ENCODE measurements at regions not wholly inside any gene's neighbourhood (a gene's known extent, or its start where the extent isn't known, plus 50 kb on each side); places are given as distances from the start of the nearest gene placed in this dataset.

GRCh38 chr1:218742467-218743262, 397.5 kb downstream of the TGFB2 start:
- Mint-ChIP-seq H3K36me3 (ENCODE audit: low read depth) (no peaks in the 10 kb centered on the region), H3K27ac (no peak overlapping the region), H3K9me3 (peaks cover 6% of the 10 kb centered on the region), H3K27me3 (no peaks in the 10 kb centered on the region), H3K4me1 (ENCODE audit: low read depth) (no peaks in the 10 kb centered on the region), H3K4me3 (no peak overlapping the region)
- no peak for DNase-seq

- peaks cover 6% of the 10 kb centered on the region for H3K9me3 Mint-ChIP-seq
- no peaks in the 10 kb centered on the region for H3K4me1 Mint-ChIP-seq (ENCODE audit: low read depth)
- H3K4me3 Mint-ChIP-seq: no peak overlapping the region
- DNase-seq: no peak
- H3K36me3 Mint-ChIP-seq (ENCODE audit: low read depth): no peaks in the 10 kb centered on the region
- H3K27me3 Mint-ChIP-seq: no peaks in the 10 kb centered on the region
- no peak overlapping the region for H3K27ac Mint-ChIP-seq
These were observed 398.8 kb downstream of the TGFB2 start for GRCh38 chr1:218743861-218744505.

DNA sequence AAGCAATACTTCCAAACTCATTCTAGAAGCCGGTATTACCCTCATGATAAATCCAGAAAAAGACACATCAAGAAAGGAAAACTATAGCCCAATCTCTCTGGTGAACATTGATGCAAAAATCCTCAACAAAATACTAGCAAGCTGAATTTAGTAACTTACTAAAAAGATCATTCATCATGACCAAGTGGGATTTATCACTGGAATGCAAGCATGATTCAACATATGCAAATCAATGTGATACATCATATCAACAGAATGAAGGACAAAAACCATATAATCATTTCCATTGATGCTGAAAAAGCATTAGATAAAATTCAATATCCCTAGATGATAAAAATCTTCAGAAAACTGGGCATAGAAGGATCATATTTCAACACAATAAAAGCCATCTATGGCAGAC, 402.9 kb downstream of the TGFB2 start:
- H3K9me3 Mint-ChIP-seq: peaks cover 13% of the 10 kb centered on the region
- H3K27me3 Mint-ChIP-seq: no peaks in the 10 kb centered on the region
- no peak overlapping the region for H3K27ac Mint-ChIP-seq

DNA sequence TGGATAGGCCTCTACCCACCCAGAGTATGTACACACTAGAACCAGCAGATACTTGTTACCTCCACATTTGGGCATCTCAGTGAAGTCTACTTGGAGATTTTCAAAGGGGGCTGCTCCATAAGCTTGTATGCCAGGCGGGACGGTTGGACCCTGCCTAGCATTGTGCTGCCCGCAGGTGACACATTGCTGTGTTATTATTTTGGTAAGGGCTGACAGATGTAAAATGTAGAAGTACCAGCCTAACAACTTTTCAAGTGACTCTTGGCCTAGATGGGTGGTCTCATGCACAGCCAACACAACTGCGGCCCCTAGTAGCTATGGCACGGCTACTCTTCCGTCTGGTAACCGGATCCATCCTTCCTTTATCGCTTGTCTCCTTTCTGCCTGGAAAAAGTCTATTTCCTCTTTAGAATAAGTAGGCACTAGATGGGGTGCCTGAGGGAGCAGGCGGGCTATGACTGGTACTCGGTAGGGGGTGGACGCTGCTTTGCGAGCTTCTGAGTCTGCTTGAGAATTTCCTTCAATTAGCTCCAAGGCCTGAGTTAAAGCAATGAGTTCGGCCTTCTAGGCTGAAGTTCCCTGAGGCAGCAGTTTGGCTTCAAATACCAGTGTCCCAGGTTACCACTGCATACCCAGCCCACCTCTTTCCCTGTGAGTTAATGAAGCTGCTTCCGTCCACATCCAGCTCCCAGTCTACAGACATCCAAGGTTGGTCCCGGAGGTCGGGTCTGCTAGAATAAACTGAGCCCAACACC, 405.3 kb downstream of the TGFB2 start:
- Mint-ChIP-seq H3K4me3 (no peak overlapping the region), H3K4me1 (ENCODE audit: low read depth) (no peaks in the 10 kb centered on the region), H3K36me3 (ENCODE audit: low read depth) (no peaks in the 10 kb centered on the region), H3K9me3 (peaks cover 7% of the 10 kb centered on the region), H3K27me3 (no peaks in the 10 kb centered on the region), H3K27ac (no peak overlapping the region)
- DNase-seq: no peak

More for the DNA sequence above, 402.9 kb downstream of the TGFB2 start:
- no peaks in the 10 kb centered on the region for H3K36me3 Mint-ChIP-seq (ENCODE audit: low read depth)
- no peak for DNase-seq
- H3K4me1 Mint-ChIP-seq (ENCODE audit: low read depth): no peaks in the 10 kb centered on the region
- H3K4me3 Mint-ChIP-seq: no peak overlapping the region

DNA sequence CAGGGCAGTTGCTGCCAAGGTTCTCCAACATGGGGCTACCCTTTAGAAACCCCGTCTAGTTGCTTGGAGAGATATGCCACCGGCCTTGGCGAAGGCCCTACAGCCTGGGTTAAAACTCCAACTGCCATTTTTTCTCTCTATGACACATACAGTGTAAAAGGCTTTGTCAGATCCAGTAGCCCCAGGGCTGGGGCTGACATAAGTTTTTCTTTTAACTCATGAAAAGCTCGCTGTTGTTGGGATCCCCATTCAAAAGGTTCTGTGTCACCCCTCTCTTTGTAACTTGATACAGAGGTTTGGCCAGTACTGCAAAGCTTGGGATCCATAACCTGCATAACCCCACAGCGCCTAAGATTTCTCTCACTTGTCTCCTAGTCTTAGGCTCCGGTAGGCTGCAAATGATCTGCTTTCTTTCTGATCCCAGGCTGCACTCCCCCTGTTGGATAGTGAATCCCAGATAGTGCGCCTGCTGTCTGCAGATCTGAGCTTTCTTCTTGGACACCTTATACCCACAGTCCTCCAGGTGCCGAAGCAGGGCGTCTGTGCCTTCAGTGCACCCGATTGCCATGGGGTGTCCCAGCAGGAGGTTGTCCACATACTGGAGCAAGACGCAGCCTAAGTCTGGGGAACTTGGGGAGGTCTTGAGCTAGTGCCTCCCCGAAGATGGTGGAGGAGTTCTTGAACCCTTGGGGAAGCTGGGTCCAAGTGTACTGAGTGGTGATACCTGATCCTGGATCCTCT, 406.2 kb downstream of the TGFB2 start:
- DNase-seq: no peak
- Mint-ChIP-seq H3K4me1 (ENCODE audit: low read depth) (no peaks in the 10 kb centered on the region), H3K27ac (no peak overlapping the region), H3K9me3 (peaks cover 7% of the 10 kb centered on the region), H3K27me3 (no peaks in the 10 kb centered on the region), H3K4me3 (no peak overlapping the region), H3K36me3 (ENCODE audit: low read depth) (no peaks in the 10 kb centered on the region)

- H3K27ac Mint-ChIP-seq: no peak overlapping the region
- DNase-seq: no peak
- H3K9me3 Mint-ChIP-seq: peaks cover 7% of the 10 kb centered on the region
- no peaks in the 10 kb centered on the region for H3K27me3 Mint-ChIP-seq
- no peak overlapping the region for H3K4me3 Mint-ChIP-seq
- no peaks in the 10 kb centered on the region for H3K36me3 Mint-ChIP-seq (ENCODE audit: low read depth)
- no peaks in the 10 kb centered on the region for H3K4me1 Mint-ChIP-seq (ENCODE audit: low read depth)
These were observed 407.0 kb downstream of the TGFB2 start for GRCh38 chr1:218752126-218752525.

GRCh38 chr1:218754477-218754876, 409.3 kb downstream of the TGFB2 start:
- Mint-ChIP-seq H3K27me3 (no peaks in the 10 kb centered on the region), H3K4me1 (ENCODE audit: low read depth) (no peaks in the 10 kb centered on the region), H3K27ac (no peak overlapping the region)

GRCh38 chr1:218755128-218755527, 410.0 kb downstream of the TGFB2 start:
- Mint-ChIP-seq H3K4me3 (no peak overlapping the region), H3K4me1 (ENCODE audit: low read depth) (no peaks in the 10 kb centered on the region), H3K27ac (no peak overlapping the region), H3K9me3 (no peaks in the 10 kb centered on the region), H3K27me3 (no peaks in the 10 kb centered on the region), H3K36me3 (ENCODE audit: low read depth) (no peaks in the 10 kb centered on the region)
- no peak for DNase-seq

More at GRCh38 chr1:218754477-218754876, 409.3 kb downstream of the TGFB2 start:
- Mint-ChIP-seq H3K9me3 (peaks cover 6% of the 10 kb centered on the region), H3K4me3 (no peak overlapping the region), H3K36me3 (ENCODE audit: low read depth) (no peaks in the 10 kb centered on the region)
- DNase-seq: no peak

- Mint-ChIP-seq H3K4me3 (no peak overlapping the region), H3K27ac (no peak overlapping the region), H3K9me3 (no peaks in the 10 kb centered on the region), H3K4me1 (ENCODE audit: low read depth) (no peaks in the 10 kb centered on the region), H3K36me3 (ENCODE audit: low read depth) (no peaks in the 10 kb centered on the region), H3K27me3 (no peaks in the 10 kb centered on the region)
- no peak for DNase-seq
These were observed 413.9 kb upstream of the LYPLAL1 start for GRCh38 chr1:218759795-218760194.

DNA sequence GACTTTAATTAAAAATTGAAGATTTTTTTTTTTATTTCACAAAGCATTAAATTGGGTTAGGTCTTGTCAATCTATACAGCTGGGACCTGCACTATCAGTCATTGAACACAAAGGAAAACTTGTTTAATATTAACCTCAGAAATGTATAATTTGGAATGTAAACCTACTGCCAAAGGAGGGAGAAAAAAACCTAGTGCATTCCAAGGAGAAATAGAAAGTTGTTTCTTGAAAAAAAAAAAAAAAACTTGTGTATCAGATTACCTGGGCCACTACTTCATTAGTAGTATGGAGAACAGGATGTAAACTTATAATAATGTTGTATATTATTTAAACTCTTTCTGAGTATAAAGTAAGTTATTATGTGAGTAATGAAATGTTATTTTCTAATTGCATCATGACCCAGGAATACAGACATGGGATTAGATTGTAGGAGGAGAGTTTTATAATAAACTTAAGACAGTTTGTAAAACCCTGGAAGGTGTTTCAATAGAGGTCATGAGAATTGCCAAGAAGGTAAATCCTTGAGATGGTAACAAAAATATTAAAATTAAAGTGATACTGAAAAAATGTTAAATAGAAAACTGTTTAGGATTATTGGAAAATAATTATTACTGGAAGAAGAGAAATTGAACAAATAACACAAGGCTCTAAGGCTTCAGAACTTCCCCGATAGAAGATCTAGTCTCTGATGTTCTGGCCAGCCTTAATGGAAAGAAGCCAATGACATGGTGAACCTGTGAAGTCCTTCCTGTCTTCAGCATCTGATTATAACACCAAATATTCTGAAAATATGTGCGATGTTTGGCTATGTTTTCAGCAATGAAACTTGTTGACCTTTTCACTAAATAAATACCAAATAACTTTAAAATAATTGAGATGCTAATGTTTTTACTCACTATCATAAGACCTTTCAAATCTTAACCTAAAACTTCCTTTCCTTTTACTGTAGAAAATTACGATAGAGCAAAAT, 412.8 kb upstream of the LYPLAL1 start:
- no peaks in the 10 kb centered on the region for H3K36me3 Mint-ChIP-seq (ENCODE audit: low read depth)
- H3K27me3 Mint-ChIP-seq: no peaks in the 10 kb centered on the region
- no peak overlapping the region for H3K27ac Mint-ChIP-seq
- H3K4me3 Mint-ChIP-seq: no peak overlapping the region
- DNase-seq: no peak
- H3K4me1 Mint-ChIP-seq (ENCODE audit: low read depth): no peaks in the 10 kb centered on the region
- no peaks in the 10 kb centered on the region for H3K9me3 Mint-ChIP-seq

DNA sequence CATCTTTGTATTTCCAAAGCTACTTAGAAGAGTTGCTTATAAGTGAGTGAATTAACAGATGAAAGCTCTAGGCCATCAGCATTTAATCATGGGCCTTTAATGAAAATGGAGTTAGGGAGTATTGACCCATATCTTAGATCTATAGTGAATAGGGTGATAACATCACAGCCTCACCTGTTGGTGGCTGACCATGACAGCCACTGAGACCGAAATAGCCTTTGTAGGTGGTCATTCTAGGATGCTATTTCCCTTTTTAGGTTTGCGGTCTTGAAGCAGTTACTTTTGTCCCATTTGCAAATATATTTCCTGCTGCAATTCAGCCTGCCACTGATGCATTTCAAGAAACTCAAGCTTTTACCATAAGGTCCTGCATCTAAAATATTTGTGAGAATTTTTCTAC, 410.1 kb upstream of the LYPLAL1 start:
- Mint-ChIP-seq H3K27ac (no peak overlapping the region), H3K27me3 (no peaks in the 10 kb centered on the region), H3K36me3 (ENCODE audit: low read depth) (no peaks in the 10 kb centered on the region), H3K9me3 (no peaks in the 10 kb centered on the region), H3K4me1 (ENCODE audit: low read depth) (no peaks in the 10 kb centered on the region), H3K4me3 (no peak overlapping the region)
- DNase-seq: no peak

DNA sequence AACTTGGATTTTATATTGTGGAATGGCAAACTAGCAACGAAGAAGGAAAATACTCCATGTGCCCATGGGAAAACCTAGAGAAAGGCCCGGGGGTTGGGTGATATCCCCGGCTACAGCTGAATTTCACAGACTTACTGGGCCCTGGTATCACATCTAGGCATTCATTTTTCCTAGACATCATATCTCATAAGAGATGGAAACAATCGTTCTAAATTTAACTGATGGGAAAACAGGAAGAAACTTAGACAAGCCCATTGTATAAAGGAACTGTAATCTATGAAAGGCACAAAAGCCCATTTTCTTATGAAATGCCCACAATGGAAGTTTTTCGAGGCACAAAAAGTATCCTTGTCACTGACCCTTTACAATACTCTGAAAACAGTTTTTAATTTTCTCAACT, 407.9 kb upstream of the LYPLAL1 start:
- no peak overlapping the region for H3K27ac Mint-ChIP-seq
- no peak overlapping the region for H3K4me3 Mint-ChIP-seq
- no peak for DNase-seq
- no peaks in the 10 kb centered on the region for H3K9me3 Mint-ChIP-seq
- H3K27me3 Mint-ChIP-seq: no peaks in the 10 kb centered on the region
- no peaks in the 10 kb centered on the region for H3K36me3 Mint-ChIP-seq (ENCODE audit: low read depth)
- H3K4me1 Mint-ChIP-seq (ENCODE audit: low read depth): no peaks in the 10 kb centered on the region

DNA sequence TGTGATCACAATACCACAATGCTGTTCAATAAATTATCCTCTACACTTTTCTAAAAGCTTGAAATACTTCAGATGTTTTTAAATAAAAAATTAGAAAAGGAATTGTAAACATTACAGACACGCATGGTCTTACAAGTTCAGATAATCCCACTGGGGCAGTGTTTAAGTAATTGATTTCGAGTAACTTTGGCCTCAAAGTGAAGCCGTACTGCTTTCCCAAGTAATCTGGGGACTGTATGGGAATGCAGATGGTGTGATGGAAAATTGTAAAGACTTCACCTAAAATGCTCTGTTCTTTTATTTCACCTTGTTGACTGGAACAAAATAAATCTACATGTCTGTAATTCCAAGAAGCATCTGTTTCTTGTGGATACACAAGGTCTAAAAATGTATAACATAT, 401.7 kb upstream of the LYPLAL1 start:
- H3K4me1 Mint-ChIP-seq (ENCODE audit: low read depth): no peaks in the 10 kb centered on the region
- H3K27ac Mint-ChIP-seq: no peak overlapping the region
- DNase-seq: no peak
- no peaks in the 10 kb centered on the region for H3K9me3 Mint-ChIP-seq
- H3K36me3 Mint-ChIP-seq (ENCODE audit: low read depth): no peaks in the 10 kb centered on the region
- H3K27me3 Mint-ChIP-seq: no peaks in the 10 kb centered on the region
- no peak overlapping the region for H3K4me3 Mint-ChIP-seq

All from activated T-cell treated with anti-CD3 and anti-CD28 coated beads, Interleukin-2, amount 50 U/mL, for 24 hours (primary cell).